GM19397 (cell line): ENCODE measurements at regions not wholly inside any gene's neighbourhood (a gene's known extent, or its start where the extent isn't known, plus 50 kb on each side); places are given as distances from the start of the nearest gene placed in this dataset.

Experiments
- ATAC-seq: cut with Tn5 transposase; IDR thresholded peaks from one replicate; pipeline ENCODE4 v1.9.1; 2021; ENCODE audit warnings: mild to moderate bottlenecking, moderate library complexity; ENCODE audit not compliant: unreplicated experiment

DNA sequence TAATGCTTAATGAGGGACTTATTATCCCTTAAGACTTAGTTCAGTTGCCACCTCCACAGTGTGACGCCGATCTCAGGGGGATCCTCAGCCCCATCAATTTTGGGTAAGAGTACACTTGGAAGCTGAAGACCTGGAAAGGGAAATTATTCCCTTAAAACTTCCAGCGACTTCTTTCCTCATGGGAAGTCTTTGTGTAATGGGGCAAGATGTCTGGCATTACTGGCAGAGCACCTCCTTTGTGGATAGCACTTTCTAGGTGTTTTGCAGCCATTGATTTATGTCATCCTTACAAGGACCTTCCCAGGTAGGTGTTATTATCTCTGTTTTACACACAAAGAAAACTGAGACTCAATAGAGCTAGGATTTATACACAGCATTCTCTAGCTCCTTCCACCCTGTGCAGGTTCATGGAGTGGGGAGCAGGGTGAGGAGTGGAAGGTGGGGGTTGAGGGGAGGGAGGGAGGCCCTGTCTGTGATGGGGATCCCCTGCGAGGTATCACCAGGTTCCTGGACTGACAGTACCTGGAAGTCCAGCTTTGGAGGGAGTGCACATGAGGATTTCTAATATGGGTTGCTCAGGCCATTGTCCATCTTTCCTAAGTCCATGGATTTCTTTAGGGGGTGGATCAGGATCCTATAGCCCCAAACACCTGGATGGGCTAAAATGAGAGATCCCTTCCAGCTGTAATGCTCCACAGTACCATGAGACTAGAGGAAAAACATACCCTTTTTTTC, 79.4 kb downstream of the MYCN start:
- no peak for ATAC-seq

DNA sequence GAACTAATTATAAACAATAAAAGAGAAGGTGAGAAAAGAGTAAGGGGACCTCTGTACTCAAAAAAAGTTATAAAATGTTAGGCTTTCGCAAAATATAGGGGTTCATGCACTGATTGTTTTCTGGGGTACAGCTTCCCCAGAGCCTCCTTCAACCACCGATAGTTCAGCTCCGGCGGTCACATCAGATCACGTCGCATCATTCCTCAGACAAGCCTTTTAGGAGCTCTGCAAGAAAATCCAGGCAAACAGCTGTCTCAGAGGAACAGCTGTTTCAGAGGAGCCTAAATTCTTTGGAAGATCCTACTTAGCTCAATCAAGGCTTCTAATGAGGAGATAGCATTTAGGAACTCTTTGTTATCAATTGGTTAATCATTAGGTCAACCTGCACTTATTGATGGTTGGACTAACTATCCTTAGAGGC, 78.7 kb downstream of the MYCN start:
- no peak for ATAC-seq

DNA sequence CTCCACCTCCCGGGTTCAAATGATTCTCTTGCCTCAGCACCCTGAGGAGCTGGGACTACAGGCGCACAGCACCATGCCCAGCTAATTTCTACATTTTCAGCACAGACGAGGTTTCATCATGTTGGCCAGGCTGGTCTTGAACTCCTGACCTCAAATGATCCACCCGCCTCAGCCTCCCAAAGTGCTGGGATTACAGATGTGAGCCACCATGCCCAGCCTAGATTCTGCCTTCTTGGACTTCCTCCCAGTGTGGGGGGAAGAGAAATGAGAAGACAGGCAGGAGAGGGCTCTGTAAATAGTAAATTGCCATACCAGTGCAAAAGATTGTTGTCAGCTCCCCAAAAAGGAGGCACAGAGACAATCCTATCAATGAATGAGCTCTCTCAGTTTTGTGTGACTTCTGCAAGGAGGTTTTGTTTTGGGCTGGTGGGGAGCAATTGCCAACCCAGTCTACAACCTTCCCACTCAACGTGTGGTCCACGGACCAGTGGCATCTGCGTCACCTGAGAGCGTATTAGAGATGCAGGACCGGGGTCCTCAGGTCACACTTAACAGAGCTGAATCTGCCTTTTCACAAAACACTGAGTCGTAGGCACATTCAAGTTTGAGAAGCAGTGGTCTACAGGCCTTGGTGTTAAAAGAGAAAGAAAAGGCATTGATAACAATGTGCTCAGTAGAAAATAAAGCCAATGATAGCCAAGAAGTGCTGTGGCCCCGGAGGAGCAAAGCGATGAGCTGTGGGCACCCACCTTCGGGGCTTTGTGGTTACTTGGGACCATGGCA, 78.1 kb downstream of the MYCN start:
- ATAC-seq = no peak

DNA sequence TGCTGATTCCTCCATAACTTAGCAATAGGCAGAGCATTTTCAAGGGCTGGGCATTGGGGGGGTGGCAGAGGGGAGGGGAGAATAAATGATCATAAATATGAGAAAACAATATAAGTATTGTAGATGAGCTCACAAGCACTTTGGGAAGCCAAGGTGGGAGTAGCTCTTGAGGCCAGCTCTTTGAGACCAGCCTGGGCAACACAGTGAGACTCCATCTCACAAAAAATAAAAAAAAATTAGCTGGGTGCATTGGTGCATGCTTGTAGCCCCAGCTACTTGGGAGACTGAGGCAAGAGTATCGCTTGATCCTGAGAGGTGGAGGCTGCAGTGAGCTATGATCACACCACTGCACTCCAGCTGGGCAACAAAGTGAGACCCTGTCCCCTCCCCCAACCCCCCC, 75.9 kb downstream of the MYCN start:
- no peak for ATAC-seq

DNA sequence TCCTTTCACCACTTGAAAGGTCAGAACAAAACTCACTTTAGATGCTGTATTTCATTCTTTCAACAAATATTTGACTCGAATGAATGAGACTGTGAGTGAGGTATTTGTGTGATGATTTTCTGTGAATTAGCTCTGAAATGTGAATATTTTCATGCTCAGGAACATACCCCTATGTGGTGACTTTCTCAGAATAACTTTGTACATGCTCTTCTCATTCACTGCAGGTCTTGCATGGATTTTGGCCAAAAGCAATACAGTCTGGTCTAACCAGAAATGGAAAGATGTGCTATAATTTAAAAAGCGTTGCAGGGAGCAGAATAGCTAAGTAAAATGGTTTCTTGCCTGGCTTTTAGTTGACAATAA, 75.5 kb downstream of the MYCN start:
- ATAC-seq = no peak

DNA sequence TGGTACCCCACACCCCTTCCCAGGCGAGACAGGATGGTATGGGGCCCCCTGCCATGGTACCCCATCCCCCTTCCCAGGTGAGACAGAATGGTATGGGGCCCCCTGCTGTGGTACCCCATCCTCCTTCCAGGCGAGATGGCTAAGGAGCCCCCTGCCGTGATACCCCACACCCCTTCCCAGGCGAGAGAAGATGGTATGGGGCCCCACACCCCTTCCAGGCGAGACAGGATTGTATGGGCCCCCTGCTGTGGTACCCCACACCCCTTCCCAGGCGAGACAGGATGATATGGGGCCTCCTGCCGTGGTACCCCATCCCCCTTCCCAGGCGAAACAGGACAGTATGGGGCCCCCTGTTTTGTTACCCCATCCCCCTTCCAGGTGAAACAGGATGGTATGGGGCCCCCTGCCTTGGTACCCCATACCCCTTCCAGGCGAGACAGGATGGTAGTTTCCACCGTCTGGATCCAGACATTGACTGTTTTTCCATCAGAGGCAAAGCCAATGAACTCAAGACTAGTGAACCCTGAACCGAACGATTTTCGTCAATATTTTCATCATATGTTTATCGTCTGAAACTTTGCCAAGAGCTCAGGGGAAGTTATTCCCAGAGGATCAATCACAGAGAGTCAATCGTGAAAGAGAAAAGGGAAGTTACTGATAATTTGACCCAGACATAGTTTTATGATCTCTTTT, 75.0 kb downstream of the MYCN start:
- no peak for ATAC-seq

DNA sequence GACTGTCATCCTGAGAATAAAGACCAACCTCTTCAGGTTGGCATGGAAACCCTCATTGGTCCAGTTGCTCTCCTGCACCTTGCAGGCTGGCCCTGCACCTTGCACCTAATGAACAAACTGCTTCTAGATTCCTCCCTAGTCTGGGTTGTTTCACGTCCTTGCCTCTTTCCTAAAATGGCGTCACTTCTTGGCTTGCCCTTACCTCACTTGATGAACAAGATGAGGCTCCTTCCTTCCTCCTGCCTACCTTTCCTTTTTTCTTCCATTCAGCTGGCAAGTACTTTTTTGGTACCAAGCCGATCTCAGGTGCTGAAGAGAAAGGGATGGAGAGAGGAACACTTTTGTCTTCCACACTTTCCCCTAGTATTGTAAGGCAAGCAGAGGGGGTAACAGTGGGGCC, 74.5 kb downstream of the MYCN start:
- no peak for ATAC-seq

DNA sequence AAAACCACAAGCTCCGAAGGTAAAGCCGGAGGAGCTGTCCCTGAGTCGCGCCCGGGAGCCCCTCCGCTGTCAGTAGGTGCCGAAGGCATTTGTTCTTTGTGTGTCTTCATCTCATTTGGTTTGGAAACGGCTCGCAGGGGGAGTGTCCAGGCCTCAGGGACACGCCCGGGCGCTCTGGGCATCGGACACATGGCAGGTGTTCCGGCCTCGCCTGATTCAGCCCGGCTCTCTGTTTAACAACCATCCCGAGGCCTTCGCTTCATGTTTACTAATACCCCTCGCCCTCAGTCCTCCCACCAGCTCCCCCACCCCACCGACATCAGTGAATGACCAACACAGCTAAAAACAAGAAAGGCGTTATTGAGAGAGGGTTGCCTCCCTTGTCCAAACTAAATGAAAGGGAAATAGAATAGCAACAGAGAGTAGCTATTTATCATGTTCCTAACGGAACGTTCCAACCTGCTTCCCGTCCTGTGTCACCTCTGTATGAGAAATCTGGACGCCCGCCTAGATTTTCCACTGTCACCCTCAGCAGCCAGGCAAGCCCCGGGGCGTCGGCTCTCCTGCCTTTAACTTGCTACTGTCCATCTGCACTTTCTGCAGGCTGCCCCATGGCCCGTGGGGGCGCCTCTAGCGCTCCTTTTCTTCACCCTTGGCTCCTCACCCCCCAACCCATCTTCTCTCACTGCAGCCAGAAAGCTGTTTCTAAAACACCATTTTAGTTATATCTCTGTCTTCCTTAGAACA, 73.9 kb downstream of the MYCN start:
- ATAC-seq = no peak

DNA sequence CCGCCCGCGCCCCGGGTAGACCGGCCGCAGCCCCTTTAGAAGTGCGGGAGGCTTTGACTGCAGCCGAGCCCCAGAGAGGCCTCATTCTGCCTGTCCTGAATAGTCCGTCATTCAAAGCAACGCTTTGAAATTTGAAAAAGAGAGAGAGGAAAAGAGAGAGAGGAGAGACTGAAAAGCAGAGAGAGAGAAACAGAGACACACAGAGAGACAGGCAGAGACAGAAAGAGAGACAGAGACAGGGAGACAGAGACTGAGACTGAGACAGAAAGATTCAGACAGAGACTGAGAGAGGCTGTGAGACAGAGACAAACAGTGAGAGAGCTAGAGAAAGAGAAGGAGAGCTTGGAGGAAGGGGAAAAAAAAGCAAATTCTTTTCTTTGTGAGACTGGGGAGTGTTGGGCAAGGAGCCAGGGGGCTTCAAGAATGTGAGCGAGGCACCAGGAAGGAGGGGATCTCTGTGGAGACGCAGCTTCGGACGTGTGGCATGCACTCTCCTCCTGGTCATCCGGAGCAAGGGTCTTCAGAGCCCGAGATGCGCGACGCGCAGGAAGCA, 73.1 kb downstream of the MYCN start:
- no peak for ATAC-seq

DNA sequence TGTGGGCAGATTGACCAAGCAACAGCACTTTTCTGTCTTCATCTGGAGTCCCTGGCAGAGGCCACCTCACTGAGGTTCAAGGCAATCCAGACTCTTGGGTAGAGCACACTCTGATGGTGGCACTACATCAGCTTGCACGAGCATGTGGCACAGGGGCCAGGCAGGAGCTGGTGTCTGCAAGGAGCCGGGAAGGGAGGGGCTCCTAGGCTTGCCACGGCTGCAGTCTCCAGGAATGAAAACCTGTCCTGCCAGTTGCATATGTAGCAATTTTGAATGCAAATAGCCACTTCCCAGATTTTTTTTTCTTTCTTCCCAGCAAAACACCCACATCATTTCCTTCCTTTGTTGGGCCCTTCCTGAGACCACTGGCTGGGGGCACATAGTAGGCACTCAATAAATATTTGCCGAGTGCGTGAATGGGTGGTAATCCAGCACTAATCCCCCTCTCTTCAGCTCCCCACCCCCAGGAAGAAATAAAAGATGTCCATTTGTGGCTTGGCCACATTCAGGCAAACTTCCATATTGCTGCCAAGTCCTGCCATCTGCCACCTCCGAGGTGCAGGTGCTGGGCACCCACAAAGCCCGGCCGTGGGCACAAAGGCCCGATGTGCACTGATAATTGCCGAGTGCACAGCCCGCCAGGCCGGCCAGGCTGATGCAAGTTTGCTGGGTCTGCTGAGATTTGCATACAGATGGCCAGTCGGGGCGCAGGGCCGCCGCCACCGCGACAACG, 72.4 kb downstream of the MYCN start:
- no peak for ATAC-seq

DNA sequence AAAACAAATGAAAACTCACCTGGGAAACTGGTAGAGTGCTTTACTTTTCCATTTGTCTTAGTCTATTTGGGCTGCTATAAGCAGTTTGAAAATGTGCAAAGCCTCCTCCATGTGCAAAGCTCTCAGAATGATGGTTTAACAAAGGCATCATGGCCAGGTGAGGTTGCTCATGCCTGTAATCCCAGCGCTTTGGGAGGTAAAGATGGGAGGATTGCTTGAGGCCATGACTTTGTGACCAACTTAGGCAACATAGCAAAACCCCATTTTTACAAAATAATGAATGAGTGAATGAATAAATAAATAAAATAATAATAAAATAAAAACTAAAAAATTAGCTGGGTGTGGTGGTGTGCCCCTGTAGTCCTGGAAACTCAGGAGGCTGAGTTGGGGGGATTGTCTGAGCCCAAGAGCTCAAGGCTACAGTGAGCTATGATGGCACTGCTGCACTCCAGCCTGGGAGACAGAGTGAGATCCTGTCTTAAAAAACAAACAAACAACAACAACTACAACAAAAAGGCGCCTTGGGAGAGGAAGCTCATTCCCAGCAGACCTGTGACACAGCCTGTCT, 71.8 kb downstream of the MYCN start:
- no peak for ATAC-seq

DNA sequence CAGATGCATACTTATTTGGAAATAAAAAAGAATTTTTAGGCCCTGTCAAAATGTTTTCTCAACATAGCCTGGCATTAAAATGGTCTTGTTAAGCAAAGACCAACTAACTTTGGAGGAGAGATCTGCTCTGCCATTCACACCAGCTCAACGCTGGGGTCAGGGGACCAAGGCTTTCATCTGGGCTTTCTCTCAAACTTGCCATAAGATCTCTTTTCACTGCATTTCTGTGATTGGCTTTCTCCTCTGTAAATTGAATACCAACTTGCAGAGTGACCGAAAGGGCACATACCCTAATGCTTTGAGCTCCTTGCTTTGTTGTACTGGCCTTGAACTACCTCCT, 71.2 kb downstream of the MYCN start:
- no peak for ATAC-seq

DNA sequence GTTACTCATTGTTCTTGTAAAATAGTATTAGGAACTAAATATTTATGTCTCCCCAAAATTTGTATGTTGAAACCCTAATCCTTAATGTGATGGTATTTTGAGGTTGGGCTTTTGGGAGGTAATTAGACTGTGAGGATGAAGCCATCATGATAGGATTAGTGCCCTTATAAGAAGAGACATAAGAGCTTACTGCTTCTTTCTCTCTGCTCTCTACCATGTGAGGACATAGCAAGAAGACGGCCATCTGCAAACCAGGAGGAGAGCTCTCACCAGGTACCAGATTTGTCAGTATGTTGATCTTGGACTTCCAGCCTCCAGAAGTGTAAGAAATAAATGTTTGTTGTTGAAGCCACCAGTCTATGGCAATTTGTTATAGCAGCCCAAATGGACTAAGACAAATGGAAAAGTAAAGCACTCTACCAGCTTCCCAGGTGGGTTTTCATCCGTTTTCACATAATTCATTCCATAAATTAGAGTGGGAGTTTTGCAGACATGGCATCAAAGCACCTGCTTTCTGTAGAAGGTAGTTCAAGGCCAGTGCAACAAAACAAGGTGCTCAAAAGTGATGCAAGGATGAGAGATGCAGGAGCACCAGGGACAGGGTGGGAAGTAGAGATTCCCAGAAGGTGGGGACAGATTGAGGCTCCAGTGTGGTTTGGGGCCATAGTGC, 70.7 kb downstream of the MYCN start:
- ATAC-seq = no peak

DNA sequence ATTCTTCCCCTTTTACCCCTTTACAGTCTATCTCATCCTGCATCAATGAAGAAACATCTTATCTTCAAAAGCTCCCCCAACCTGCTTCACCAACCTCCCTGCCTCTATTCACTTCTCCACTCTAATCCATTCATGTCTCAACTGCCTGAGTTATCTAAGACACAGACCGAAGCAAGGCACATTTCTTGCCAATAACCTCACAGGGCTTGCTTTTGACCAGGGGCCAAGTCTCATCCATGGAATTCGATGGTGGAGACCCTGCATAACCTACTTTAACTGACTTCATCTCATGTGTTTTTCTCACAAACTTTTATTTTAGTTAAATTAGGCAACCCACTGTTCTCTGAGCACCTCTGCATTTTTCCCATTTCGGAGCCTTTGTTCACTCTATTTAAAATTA, 69.7 kb downstream of the MYCN start:
- ATAC-seq = no peak

DNA sequence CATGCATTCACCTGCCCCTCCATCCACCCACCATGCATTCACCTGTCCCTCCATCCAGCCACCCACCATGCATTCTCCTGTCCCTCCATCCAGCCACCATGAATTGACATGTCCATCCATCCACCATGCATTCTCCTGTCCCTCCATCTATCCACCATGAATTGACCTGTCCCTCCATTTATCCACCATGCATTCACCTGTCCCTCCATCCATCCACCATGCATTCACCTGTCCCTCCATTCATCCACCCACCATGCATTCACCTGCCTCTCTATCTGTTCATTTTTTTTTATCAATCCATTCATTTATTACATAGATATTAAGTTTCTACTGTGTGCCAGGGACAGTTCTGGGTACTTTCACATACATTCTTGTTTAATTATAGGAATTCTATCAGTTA, 69.2 kb downstream of the MYCN start:
- no peak for ATAC-seq

DNA sequence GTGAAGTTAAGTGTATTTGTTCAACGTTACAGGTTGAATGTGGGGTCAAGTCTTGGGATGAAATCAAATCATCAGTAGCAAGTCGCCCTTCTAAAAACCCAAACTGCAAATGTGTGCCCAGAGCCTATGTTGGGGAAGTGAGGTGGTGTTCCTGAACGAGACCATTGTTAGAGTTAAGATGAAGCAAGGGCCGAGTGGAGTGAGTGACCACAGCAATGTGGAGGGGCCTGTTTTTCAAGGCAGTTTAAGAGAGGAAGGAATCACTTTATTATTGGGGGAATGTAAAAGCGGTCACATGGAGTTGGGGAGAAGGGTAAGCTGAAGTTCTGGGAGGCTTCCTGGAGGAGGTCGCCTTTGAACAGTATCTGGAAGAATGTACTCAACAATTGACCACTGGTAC, 68.5 kb downstream of the MYCN start:
- ATAC-seq = no peak

DNA sequence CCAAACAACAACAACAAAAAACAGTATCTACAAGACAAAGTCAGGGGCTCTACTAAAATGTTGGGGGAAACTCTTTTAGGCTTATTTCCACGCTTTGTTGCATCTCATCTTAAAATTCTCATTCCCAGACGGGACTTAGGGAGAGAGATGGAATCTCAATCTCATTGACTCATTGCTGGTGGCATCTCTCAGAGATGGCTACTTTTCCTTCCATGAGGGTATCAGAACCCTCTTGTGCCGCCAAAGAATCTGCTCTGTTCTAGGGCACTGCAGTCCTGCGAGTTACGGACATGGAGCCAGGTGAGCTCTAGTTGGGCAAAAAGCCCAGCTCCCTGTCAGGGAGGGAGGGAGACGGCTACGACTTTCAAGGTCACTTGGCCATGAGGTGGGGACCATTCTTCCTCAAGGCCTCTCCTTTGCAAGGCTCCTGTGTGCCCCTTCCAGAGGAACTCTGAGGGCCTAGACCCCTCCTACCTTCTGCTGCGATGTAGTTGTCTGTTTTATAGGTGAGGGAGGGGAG, 68.0 kb downstream of the MYCN start:
- no peak for ATAC-seq

DNA sequence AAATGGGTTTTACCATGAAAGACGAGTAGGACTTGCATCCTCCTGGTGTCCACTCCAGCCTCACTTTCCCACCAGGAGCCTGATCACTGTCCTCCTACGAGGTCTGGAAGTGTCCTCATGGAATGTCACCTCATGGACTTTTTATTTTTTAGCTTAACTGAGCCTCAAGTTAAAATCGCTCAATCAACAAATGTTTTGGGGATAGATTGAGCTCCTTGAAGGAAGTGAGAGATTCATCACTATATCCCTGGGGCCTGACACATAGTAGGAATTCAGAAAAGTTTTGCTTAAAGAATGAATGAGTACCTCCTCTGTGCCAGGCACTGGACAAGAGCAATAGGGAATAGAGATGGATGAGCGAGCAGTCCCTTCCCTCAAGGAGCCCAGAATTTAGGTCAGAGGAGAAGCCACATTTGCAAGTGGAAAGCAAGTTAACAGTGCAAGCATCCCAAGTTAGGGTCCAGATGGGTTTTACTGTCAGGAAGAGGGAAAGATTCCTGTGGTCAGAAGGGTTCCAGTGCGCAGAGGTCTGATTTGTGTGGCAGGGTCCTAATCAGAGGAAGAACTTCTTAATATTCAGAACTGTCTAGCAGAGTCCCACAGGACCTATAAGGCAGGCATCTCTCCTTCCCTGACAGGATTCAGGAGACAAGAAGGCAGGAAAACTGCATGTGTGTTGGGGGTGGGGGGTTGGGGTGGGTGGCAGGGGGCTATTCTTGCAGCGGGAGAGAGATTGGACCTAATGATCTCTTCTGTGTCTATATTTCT, 67.0 kb downstream of the MYCN start:
- ATAC-seq = no peak
